GM21447 (cell line): ENCODE measurements at regions not wholly inside any gene's neighbourhood (a gene's known extent, or its start where the extent isn't known, plus 50 kb on each side); places are given as distances from the start of the nearest gene placed in this dataset.

ENCODE experiments used
- ATAC-seq: cut with Tn5 transposase; IDR thresholded peaks from one replicate; pipeline ENCODE4 v1.9.1; 2021; ENCODE audit not compliant: unreplicated experiment

- no peak for ATAC-seq
These were observed 70.7 kb upstream of the THY1 start for GRCh38 chr11:119493712-119494111.

GRCh38 chr11:119491753-119492510 is 69.0 kb upstream of the THY1 start:
- no peak for ATAC-seq

- ATAC-seq, result no peak
These were observed 67.5 kb upstream of the THY1 start for GRCh38 chr11:119490253-119491006.

- ATAC-seq, result no peak
These were observed 66.1 kb upstream of the THY1 start for GRCh38 chr11:119489087-119489486.

GRCh38 chr11:119488256-119488995 is 65.5 kb upstream of the THY1 start:
- ATAC-seq, result no peak

GRCh38 chr11:119486691-119487259 is 63.8 kb upstream of the THY1 start:
- no peak for ATAC-seq

- ATAC-seq, result no peak
These were observed 63.0 kb upstream of the THY1 start for GRCh38 chr11:119486016-119486415.

- ATAC-seq, result no peak
These were observed 62.0 kb upstream of the THY1 start for GRCh38 chr11:119484741-119485605.

GRCh38 chr11:119483881-119484371 is 61.0 kb upstream of the THY1 start:
- ATAC-seq, result no peak

- ATAC-seq, result no peak
These were observed 60.4 kb upstream of the THY1 start for GRCh38 chr11:119483341-119483880.

- no peak for ATAC-seq
These were observed 59.6 kb upstream of the THY1 start for GRCh38 chr11:119482521-119483011.

- no peak for ATAC-seq
These were observed 58.9 kb upstream of the THY1 start for GRCh38 chr11:119481667-119482400.

- ATAC-seq, result no peak
These were observed 58.2 kb upstream of the THY1 start for GRCh38 chr11:119481021-119481666.

- ATAC-seq, result no peak
These were observed 57.5 kb upstream of the THY1 start for GRCh38 chr11:119480380-119481020.

- ATAC-seq, result no peak
These were observed 56.8 kb upstream of the THY1 start for GRCh38 chr11:119479685-119480275.

GRCh38 chr11:119478711-119479285 is 55.8 kb upstream of the THY1 start:
- no peak for ATAC-seq

GRCh38 chr11:119476666-119477331 is 53.8 kb upstream of the THY1 start:
- no peak for ATAC-seq
